Lower leg skin (tissue), 3 donors: ENCODE measurements at regions not wholly inside any gene's neighbourhood (a gene's known extent, or its start where the extent isn't known, plus 50 kb on each side); places are given as distances from the start of the nearest gene placed in this dataset.

ENCODE experiments used
- POLR2A ChIP-seq, 2 donors: fragments of 450-650 bp; IDR thresholded peaks; one replicate each; pipeline ENCODE4 v1.6.1; 2016 to 2017; ENCODE audit warnings: antibody characterized with exemption in 2 of 2, mild to moderate bottlenecking in 1 of 2, moderate library complexity in 1 of 2
- TF ChIP-seq, protein P1 (sequence below), 3 donors: fragments of 450-650 bp; IDR thresholded peaks; one replicate each; pipeline ENCODE4 v1.5.1; 2016; ENCODE audit warnings: antibody characterized with exemption in 3 of 3, mild to moderate bottlenecking in 3 of 3, moderate library complexity in 2 of 3

GRCh38 chr9:100671898-100672297, 94.0 kb downstream of the CAVIN4 start:
- TF ChIP-seq POLR2A (IDR thresholded peaks at IDR 0.05) = no peak
- TF ChIP-seq, protein P1, sequence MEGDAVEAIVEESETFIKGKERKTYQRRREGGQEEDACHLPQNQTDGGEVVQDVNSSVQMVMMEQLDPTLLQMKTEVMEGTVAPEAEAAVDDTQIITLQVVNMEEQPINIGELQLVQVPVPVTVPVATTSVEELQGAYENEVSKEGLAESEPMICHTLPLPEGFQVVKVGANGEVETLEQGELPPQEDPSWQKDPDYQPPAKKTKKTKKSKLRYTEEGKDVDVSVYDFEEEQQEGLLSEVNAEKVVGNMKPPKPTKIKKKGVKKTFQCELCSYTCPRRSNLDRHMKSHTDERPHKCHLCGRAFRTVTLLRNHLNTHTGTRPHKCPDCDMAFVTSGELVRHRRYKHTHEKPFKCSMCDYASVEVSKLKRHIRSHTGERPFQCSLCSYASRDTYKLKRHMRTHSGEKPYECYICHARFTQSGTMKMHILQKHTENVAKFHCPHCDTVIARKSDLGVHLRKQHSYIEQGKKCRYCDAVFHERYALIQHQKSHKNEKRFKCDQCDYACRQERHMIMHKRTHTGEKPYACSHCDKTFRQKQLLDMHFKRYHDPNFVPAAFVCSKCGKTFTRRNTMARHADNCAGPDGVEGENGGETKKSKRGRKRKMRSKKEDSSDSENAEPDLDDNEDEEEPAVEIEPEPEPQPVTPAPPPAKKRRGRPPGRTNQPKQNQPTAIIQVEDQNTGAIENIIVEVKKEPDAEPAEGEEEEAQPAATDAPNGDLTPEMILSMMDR (IDR thresholded peaks at IDR 0.05) = no peak
